ENCODE measurements at regions not wholly inside any gene's neighbourhood (a gene's known extent, or its start where the extent isn't known, plus 50 kb on each side); places are given as distances from the start of the nearest gene placed in this dataset.
"Not testable (repeated sequence)": the region's sequence is repeated elsewhere in the genome, so short reads cannot be mapped to it uniquely, and the experiment has no call there.

- no peak for DNase-seq
Measured at GRCh38 chr2:195146761-195147541, 510.1 kb upstream of the SLC39A10 start.

- no peak for DNase-seq
Measured at GRCh38 chr2:195138435-195138834, 518.6 kb upstream of the SLC39A10 start.

- not testable (repeated sequence) for DNase-seq
Measured at GRCh38 chr2:195125889-195126288, 531.1 kb upstream of the SLC39A10 start.

DNA sequence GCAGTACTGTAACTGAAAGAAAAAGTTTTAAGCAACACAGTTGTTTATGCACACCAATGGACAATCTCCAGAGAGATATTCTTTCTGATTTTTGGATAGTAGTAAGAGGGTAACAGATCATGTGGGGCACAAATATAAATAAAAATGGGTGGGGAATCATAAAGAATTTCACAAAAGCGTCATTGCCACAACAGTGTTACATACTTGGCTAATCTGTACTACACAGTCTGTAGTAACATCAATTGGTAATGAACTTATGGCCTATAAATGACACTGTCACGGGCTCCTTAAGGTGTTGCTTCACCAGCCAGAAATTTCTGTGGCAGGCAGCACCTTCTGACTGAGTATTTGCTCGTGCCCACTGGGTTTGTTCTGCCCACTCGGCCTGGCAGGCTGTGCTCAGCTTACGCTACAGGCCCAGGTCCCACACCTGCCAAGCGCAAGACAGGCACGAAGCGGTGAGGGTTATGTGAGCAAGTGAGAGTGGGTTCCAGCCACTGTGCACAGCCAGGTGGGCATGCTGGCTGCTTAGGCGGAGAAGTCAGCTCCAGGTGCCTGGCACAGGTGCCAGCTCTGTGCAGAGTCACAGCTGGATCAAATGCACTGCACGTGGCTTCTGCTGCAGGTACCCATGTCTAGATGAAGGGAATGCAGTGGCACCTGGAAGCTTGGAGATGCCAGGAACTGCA, 532.5 kb upstream of the SLC39A10 start:
- DNase-seq: no peak

DNA sequence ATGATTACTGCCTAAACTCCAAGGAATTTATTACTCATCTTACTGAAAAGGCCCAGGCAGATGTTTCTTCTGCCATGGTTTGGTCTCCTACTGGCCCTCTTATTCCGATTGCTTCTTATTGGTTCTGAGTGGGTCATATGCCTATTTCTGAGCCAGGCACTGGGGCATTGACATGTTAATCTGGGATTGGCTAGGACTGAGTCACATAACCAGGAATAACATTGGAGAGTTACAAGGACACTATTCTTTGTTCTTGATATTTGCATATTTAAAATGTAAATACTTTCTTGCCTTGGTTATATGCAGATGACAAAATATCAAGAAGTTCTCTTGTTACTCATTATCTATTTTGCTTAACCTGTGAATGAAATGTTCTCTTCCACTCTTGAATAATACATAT, 534.4 kb upstream of the SLC39A10 start:
- DNase-seq: no peak

DNA sequence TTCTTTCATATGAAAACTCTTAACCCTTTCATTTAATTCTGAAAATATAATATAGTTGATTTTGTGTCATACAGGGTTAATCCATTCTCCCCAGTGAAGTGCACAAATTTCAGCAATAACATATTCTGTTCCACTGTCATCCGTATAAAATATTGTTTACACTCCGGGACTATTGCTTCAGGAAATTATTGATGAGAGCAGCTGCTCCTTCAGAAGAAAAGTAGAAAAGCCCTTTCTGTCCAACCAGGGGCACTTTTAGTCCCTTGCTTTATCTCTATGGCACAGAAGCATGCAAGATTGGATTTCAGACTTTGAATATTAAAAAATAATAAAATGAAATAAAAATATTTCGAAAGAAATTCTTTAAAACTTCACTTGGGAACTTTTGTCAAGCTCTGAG, 535.7 kb upstream of the SLC39A10 start:
- no peak for DNase-seq

GRCh38 chr2:195119231-195119630, 537.8 kb upstream of the SLC39A10 start:
- DNase-seq: no peak

DNA sequence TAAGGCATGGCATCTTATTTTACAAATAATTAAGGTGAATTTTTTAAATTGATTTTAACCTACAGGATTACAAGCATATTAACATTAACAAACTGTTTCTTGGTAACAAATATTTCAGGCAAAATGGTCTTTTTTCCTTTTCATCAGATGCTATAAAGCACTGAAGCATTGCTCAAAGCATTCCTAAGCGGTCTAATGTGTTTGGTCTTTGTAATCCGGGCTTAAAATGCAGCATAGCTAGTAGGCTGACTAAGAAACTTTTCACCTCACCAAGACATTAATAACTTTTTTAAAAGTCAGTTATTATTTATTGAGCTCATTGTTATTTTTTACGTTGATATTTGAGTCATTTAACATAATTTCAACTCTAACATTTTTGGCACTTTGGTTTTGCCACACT, 538.8 kb upstream of the SLC39A10 start:
- no peak for DNase-seq

DNA sequence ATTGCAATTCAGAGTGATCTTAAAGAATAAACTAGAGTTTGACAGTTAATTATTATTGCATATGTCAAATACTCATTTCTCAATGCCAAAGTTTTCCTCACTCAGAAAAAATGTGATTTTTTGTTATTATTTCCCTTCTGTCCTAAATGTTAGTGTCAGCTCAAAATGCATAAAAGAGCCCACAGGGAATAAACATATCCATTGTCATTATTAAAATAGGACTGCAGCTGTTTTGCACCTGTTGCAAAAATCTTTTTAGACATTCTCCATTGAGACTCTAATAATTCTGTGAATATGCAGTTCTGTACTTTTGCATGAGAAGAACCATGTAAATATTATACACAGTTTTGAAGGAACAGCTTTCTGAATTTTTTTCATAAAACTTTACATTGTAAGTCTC, 540.0 kb upstream of the SLC39A10 start:
- no peak for DNase-seq

GRCh38 chr2:195115738-195116137, 541.3 kb upstream of the SLC39A10 start:
- DNase-seq: no peak

DNA sequence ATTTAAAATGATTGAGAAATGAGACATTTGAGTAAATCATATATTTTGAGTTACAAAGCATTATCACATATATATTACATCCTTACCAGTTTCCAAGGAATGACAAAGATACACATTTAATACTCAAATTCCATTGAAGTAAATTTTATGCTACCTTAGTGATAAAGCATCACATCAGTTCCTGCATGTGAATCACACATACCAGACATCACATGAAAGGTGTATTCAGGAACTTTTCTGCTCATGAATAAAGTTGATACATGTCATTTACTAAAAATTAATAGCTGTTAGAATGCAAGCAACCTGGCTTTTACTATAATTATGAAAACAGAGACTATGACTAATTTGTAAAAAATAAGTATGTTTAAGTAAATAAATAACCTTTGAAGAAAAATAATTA, 548.8 kb upstream of the SLC39A10 start:
- DNase-seq: no peak

GRCh38 chr2:195106681-195107380, 550.2 kb upstream of the SLC39A10 start:
- no peak for DNase-seq

DNA sequence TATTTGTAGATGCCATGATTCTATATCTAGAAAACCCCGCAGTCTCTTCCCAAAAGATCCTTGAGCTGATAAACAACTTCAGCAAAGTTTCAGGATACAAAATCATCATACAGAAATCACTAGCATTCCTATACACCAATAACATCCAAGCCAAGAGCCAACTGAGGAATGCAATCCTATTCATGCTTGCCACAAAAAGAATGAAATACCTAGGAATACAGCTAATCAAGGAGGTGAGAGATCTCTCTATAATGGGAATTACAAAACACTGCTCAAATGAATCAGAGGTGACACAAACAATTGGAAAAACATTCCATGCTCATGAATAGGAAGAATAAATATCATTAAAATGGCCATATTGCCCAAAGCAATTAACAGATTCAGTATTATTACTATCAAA, 551.4 kb upstream of the SLC39A10 start:
- no peak for DNase-seq

GRCh38 chr2:195094330-195094729, 562.7 kb upstream of the SLC39A10 start:
- DNase-seq: no peak

GRCh38 chr2:195092341-195092740, 564.7 kb upstream of the SLC39A10 start:
- DNase-seq: peak; percentile 20 to 25

DNA sequence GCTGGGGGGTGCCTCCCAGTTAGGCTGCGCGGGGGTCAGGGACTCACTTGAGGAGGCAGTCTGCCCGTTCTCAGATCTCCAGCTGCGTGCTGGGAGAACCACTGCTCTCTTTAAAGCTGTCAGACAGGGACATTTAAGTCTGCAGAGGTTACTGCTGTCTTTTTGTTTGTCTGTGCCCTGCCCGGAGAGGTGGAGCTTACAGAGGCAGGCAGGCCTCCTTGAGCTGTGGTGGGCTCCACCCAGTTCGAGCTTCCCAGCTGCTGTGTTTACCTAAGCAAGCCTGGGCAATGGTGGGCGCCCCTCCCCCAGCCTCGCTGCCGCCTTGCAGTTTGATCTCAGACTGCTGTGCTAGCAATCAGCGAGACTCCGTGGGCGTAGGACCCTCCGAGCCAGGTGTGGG, 584.2 kb upstream of the SLC39A10 start:
- DNase-seq: not testable (repeated sequence)

GRCh38 chr2:195057001-195057400, 600.0 kb upstream of the SLC39A10 start:
- DNase-seq: no peak

DNA sequence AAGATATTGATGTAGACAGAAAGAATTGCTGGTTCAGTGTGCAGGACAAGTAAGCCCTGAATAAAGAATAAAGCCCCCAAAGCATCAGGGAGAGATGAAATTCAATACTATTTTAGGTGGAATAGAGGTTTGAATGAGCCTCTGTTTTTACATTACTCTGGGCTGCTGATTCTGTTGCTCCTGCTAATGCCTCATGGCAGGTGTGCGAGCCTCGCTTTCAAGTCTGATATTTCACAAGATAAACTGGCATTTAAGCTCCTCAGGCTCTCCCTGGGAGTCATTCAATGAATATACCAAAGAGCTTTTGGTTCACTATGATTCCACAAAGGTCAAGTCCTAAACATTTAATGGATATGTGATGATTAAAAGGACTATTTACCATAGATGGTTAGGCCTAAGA, 601.0 kb upstream of the SLC39A10 start:
- DNase-seq: no peak

GRCh38 chr2:195051401-195051800, 605.6 kb upstream of the SLC39A10 start:
- no peak for DNase-seq

- no peak for DNase-seq
Measured at GRCh38 chr2:195049372-195050031, 607.5 kb upstream of the SLC39A10 start.

DNA sequence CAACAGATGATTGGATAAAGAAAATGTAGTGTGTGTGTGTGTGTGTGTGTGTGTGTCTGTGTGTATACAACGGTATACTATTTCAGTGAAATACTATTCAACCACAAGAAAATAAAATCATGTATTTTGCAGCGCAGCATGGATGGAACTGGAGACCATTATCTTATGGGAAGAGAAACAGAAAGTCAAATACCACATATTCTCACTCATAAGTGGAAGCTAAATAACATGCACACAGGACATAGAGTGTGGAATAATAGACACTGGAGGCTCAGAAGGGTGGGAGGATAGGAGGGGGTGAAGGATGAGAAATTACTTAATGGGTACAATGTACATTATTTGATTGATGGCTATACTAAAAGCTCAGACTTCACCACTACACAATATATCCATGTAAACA, 609.1 kb upstream of the SLC39A10 start:
- no peak for DNase-seq

GRCh38 chr2:195044801-195045200, 612.2 kb upstream of the SLC39A10 start:
- DNase-seq: no peak

DNA sequence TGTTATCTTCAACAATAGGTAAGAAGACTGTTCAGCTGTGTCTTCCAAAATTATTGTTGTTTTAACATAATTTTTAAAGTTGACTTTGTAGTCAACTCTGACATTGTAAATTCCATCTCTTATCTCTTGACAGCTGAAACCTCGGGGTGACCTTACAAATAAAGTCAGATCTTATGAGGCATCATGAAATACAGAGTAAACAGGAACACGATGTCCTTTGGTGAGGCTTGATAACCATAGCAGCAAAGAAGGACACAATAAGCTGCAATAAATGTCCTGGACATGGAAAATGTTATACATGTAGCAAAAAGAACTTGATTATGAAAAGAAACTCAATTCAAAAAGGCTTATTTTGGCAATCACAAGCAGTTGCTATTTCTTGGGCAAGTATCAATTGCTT, 618.9 kb upstream of the SLC39A10 start:
- no peak for DNase-seq

Measured in Kasumi-1 (cell line).